HCT116 (cell line): ENCODE measurements at regions not wholly inside any gene's neighbourhood (a gene's known extent, or its start where the extent isn't known, plus 50 kb on each side); places are given as distances from the start of the nearest gene placed in this dataset.

Experiments
- ATAC-seq: fragments of 200-7000 bp; cut with Tn5 transposase; 2 replicates; pipeline ENCODE4 v1.9.1; 2020; ENCODE audit warnings: mild to moderate bottlenecking, moderate library complexity
- BruUV-seq: library from RNA; stranded (reverse); fragments of 400-500 nt; replicated peaks from 2 replicates; lab custom pipeline; 2021; lab: Mats Ljungman, UMichigan
- CTCF ChIA-PET: fragments of 300-600 bp; sonication (Branson Sonifier 250); formaldehyde crosslinking; loops from one replicate; lab custom pipeline; 2021; ENCODE audit warnings: antibody characterized with exemption; lab: Charles Lee
- POLR2A ChIA-PET: fragments of 300-600, 350-600 bp; sonication (Branson Sonifier 250); formaldehyde crosslinking; loops from one replicate; lab custom pipeline; 2021; ENCODE audit warnings: antibody characterized with exemption; lab: Charles Lee
- RAD21 ChIA-PET, 2 experiments: fragments of 300-600 bp; sonication (Branson Sonifier 250); formaldehyde crosslinking; loops; one replicate each; lab custom pipeline; 2023; ENCODE audit warnings: low total read pairs in 2 of 2; ENCODE audit not compliant: uncharacterized antibody in 2 of 2, unreplicated experiment in 2 of 2, low non-redundant PET in 1 of 2; lab: Charles Lee
- DNase-seq: peaks from one replicate; pipeline ENCODE4 v3.0.0-alpha.2; 2010; ENCODE audit warnings: low read depth, low spot score
- H2AFZ ChIP-seq: fragments of 200-600 bp; shearing (Covaris generic), sonication (generic); 2 replicates; pipeline ENCODE4 v1.6.1; 2017; ENCODE audit warnings: low read depth, mixed run types, mixed read lengths, antibody characterized with exemption, low read length; ENCODE audit not compliant: poor library complexity, severe bottlenecking
- H3K27ac ChIP-seq: 2 replicates; pipeline ENCODE4 v1.5.1; 2012; ENCODE audit warnings: low read depth, low read length
- H3K27me3 ChIP-seq: fragments of 200-600 bp; sonication (generic); 2 replicates; pipeline ENCODE4 v1.6.1; 2016; ENCODE audit warnings: mixed run types, low read length, mixed read lengths; ENCODE audit not compliant: insufficient read depth
- H3K36me3 ChIP-seq, 2 experiments: fragments of 200-500 bp in 1 of 2; fragments of 200-600 bp in 1 of 2; sonication (Bioruptor generic) in 1 of 2; sonication (generic) in 1 of 2; 2 replicates each; pipeline versions ENCODE4 v1.5.1 to v1.6.1; 2014 to 2016; ENCODE audit warnings: low read length in 2 of 2, inconsistent platforms in 1 of 2, mixed read lengths in 1 of 2, mixed run types in 1 of 2; ENCODE audit not compliant: insufficient read depth in 2 of 2, control insufficient read depth in 1 of 2
- H3K4me1 ChIP-seq, 2 experiments: fragments of 200-600 bp in 1 of 2; sonication (generic) in 1 of 2; 2 replicates each; pipeline versions ENCODE4 v1.5.1 to v1.6.1; 2012 to 2017; ENCODE audit warnings: low read length in 2 of 2, inconsistent platforms in 1 of 2, mild to moderate bottlenecking in 1 of 2, mixed read lengths in 1 of 2, mixed run types in 1 of 2, moderate library complexity in 1 of 2; ENCODE audit not compliant: insufficient read depth in 2 of 2, control insufficient read depth in 1 of 2
- H3K4me2 ChIP-seq: fragments of 200-600 bp; sonication (generic); 2 replicates; pipeline ENCODE4 v1.6.1; 2017; ENCODE audit warnings: mixed run types, low read length, mixed read lengths
- H3K4me3 ChIP-seq, 2 experiments: fragments of 200-600 bp in 1 of 2; sonication (generic) in 1 of 2; replicated peaks in 1 of 2; 2 replicates each; pipeline ENCODE4 v1.5.1; 2011 to 2016; ENCODE audit warnings: low read length in 2 of 2, control low read depth in 1 of 2, low read depth in 1 of 2, mild to moderate bottlenecking in 1 of 2, mixed read lengths in 1 of 2, mixed run types in 1 of 2
- H3K79me2 ChIP-seq: fragments of 200-600 bp; sonication (generic); 2 replicates; pipeline ENCODE4 v1.6.1; 2017; ENCODE audit warnings: mild to moderate bottlenecking, mixed run types, low read length, moderate library complexity, mixed read lengths; ENCODE audit not compliant: insufficient read depth
- H3K9ac ChIP-seq: fragments of 200-600 bp; sonication (generic); 2 replicates; pipeline ENCODE4 v1.6.1; 2016; ENCODE audit warnings: low read length, mixed read lengths
- H3K9me2 ChIP-seq: fragments of 200-600 bp; sonication (generic), shearing (Covaris generic); 2 replicates; pipeline ENCODE4 v1.6.1; 2017; ENCODE audit warnings: mixed run types, mild to moderate bottlenecking, moderate library complexity; ENCODE audit not compliant: insufficient read depth
- H3K9me3 ChIP-seq, 2 experiments: fragments of 200-500 bp in 1 of 2; fragments of 200-600 bp in 1 of 2; sonication (Bioruptor generic) in 1 of 2; sonication (generic) in 1 of 2; 2 replicates each; pipeline ENCODE4 v1.6.1; 2014 to 2017; ENCODE audit warnings: low read length in 2 of 2, mixed read lengths in 2 of 2, inconsistent platforms in 1 of 2, low read depth in 1 of 2, mild to moderate bottlenecking in 1 of 2, mixed run types in 1 of 2, moderate library complexity in 1 of 2; ENCODE audit not compliant: control insufficient read depth in 1 of 2, insufficient read depth in 1 of 2
- H4K20me1 ChIP-seq: fragments of 200-600 bp; sonication (generic), shearing (Covaris generic); 2 replicates; pipeline ENCODE4 v1.6.1; 2017; ENCODE audit warnings: mixed run types, mild to moderate bottlenecking, moderate library complexity; ENCODE audit not compliant: insufficient read depth
- CBX3 ChIP-seq: IDR thresholded peaks from 2 replicates; pipeline ENCODE4 v1.6.1; 2012; ENCODE audit warnings: low read depth
- ELF1 ChIP-seq: IDR thresholded peaks from 2 replicates; pipeline ENCODE4 v1.6.1; 2012; ENCODE audit warnings: low read depth, borderline replicate concordance
- EZH2phosphoT487 ChIP-seq: fragments of 200-600 bp; IDR thresholded peaks from 2 replicates; pipeline ENCODE4 v1.6.1; 2018; ENCODE audit warnings: antibody characterized with exemption, borderline replicate concordance
- FOSL1 ChIP-seq: IDR thresholded peaks from 2 replicates; pipeline ENCODE4 v1.6.1; 2012; ENCODE audit warnings: low read depth
- JUND ChIP-seq: IDR thresholded peaks from 2 replicates; pipeline ENCODE4 v1.6.1; 2012
- POLR2A ChIP-seq: IDR thresholded peaks from 2 replicates; pipeline ENCODE4 v1.7.0; 2011; ENCODE audit warnings: borderline replicate concordance; ENCODE audit not compliant: insufficient read depth, insufficient read length; ENCODE audit errors: extremely low read depth
- POLR2AphosphoS5 ChIP-seq: IDR thresholded peaks from 2 replicates; pipeline ENCODE4 v1.6.1; 2011; ENCODE audit warnings: mild to moderate bottlenecking, low read depth, low read length, moderate library complexity
- RAD21 ChIP-seq: IDR thresholded peaks from 2 replicates; pipeline ENCODE4 v1.6.1; 2012; ENCODE audit warnings: low read depth, mild to moderate bottlenecking
- SIN3A ChIP-seq: IDR thresholded peaks from 2 replicates; pipeline ENCODE4 v1.6.1; 2012; ENCODE audit warnings: low read depth
- SRF ChIP-seq: IDR thresholded peaks from 2 replicates; pipeline ENCODE4 v1.6.1; 2012; ENCODE audit warnings: low read depth
- YY1 ChIP-seq: IDR thresholded peaks from 2 replicates; pipeline ENCODE4 v1.6.1; 2011; ENCODE audit warnings: low read length, low read depth, moderate library complexity, mild to moderate bottlenecking; ENCODE audit not compliant: insufficient replicate concordance; ENCODE audit errors: extremely low read depth
- ZNF274 ChIP-seq: fragments of 200-500 bp; sonication (Bioruptor generic); IDR thresholded peaks from 2 replicates; pipeline ENCODE4 v1.6.1; 2014; ENCODE audit warnings: mild to moderate bottlenecking, low read depth, low read length, inconsistent platforms
- intact Hi-C: fragments of 100-400 bp; cut with micrococcal nuclease; formaldehyde crosslinking; loops from 2 replicates; pipeline ENCODE4 v1.10.0; 2022
- TF ChIP-seq, protein P1 (sequence below): IDR thresholded peaks from 2 replicates; pipeline ENCODE4 v1.6.1; 2011; ENCODE audit warnings: mild to moderate bottlenecking, low read length, moderate library complexity; ENCODE audit not compliant: insufficient replicate concordance; ENCODE audit errors: extremely low read depth
- TF ChIP-seq, protein P2 (sequence below): IDR thresholded peaks from 2 replicates; pipeline ENCODE4 v1.6.1; 2012
- TF ChIP-seq, protein P3 (sequence below): IDR thresholded peaks from 2 replicates; pipeline ENCODE4 v1.6.1; 2012
- TF ChIP-seq, protein P4 (sequence below), 3 experiments: fragments of 200-600 bp in 1 of 3; sonication (generic) in 1 of 3; IDR thresholded peaks in 2 of 3; conservative IDR thresholded peaks in 1 of 3; 2 replicates each; pipeline ENCODE4 v1.5.1; 2012 to 2017; ENCODE audit warnings: low read depth in 2 of 3, low read length in 2 of 3, antibody characterized with exemption in 1 of 3, borderline replicate concordance in 1 of 3, control low read depth in 1 of 3, mild to moderate bottlenecking in 1 of 3, mixed read lengths in 1 of 3, mixed run types in 1 of 3, moderate library complexity in 1 of 3; ENCODE audit not compliant: insufficient read depth in 1 of 3

DNA sequence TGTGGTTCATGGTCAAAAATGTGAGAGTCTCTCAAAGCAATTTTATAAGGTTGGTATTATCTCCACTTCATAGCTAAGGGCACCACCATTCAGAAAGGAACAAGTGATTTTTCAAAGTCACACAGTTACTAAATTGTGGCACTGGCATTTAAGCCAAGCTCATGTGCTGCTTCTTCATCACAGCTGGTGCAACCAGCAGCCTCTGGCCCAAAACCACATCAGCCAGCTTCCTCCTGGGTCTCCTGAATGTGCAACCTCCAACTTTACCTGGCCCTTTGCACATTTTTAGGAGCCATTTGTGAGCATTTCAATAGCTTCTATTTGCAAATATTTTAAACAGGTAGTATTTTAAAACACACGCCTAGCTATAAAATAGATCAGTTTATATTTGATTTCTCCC, 293.7 kb downstream of the BCL11A start:
- no peaks in the 10 kb centered on the region for H3K9me3 ChIP-seq
- no peaks in the 10 kb centered on the region for H3K9me2 ChIP-seq
- TF ChIP-seq ZNF274 (no peak), YY1 (no peak), POLR2A (no peak), JUND (no peak), SIN3A (no peak), ELF1 (no peak)
- TF ChIP-seq, protein P1, sequence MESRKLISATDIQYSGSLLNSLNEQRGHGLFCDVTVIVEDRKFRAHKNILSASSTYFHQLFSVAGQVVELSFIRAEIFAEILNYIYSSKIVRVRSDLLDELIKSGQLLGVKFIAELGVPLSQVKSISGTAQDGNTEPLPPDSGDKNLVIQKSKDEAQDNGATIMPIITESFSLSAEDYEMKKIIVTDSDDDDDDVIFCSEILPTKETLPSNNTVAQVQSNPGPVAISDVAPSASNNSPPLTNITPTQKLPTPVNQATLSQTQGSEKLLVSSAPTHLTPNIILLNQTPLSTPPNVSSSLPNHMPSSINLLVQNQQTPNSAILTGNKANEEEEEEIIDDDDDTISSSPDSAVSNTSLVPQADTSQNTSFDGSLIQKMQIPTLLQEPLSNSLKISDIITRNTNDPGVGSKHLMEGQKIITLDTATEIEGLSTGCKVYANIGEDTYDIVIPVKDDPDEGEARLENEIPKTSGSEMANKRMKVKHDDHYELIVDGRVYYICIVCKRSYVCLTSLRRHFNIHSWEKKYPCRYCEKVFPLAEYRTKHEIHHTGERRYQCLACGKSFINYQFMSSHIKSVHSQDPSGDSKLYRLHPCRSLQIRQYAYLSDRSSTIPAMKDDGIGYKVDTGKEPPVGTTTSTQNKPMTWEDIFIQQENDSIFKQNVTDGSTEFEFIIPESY: no peak
- TF ChIP-seq, protein P2, sequence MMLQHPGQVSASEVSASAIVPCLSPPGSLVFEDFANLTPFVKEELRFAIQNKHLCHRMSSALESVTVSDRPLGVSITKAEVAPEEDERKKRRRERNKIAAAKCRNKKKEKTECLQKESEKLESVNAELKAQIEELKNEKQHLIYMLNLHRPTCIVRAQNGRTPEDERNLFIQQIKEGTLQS: no peak
- no peaks in the 10 kb centered on the region for H3K36me3 ChIP-seq
- no peak overlapping the region for H2AFZ ChIP-seq
- H3K4me3 ChIP-seq: no peak overlapping the region
- ATAC-seq: no peak
- RAD21 ChIA-PET: no interaction called here
- peaks cover 0 to 10% of the 10 kb centered on the region in 2 experiments; a peak in 2 of 4 replicates for H3K4me1 ChIP-seq
- POLR2A ChIA-PET: no interaction called here
- H3K79me2 ChIP-seq: no peaks in the 10 kb centered on the region
- CTCF ChIA-PET: no interaction called here
- BruUV-seq: no TSS peak
- H3K27ac ChIP-seq: no peak overlapping the region
- H4K20me1 ChIP-seq: no peaks in the 10 kb centered on the region
- no peak overlapping the region for H3K4me2 ChIP-seq
- H3K27me3 ChIP-seq: no peaks in the 10 kb centered on the region
- DNase-seq: no peak
- no peak overlapping the region for H3K9ac ChIP-seq
- intact Hi-C loops: no loop called here

- Histone ChIP-seq H3K9ac (no peak overlapping the region), H3K4me3 (no peak overlapping the region), H3K9me3 (no peaks in the 10 kb centered on the region), H3K36me3 (no peaks in the 10 kb centered on the region), H2AFZ (no peak overlapping the region), H4K20me1 (no peaks in the 10 kb centered on the region), H3K4me2 (no peak overlapping the region), H3K27ac (no peak overlapping the region), H3K27me3 (no peaks in the 10 kb centered on the region), H3K9me2 (no peaks in the 10 kb centered on the region), H3K4me1 (no peaks in the 10 kb centered on the region), H3K79me2 (no peaks in the 10 kb centered on the region)
- RAD21 ChIA-PET: no interaction called here
- no peak for DNase-seq
- POLR2A ChIA-PET: interaction anchor here (1.3 kb wide), 1 partner anchor 8 kb away, joined by 3 read pairs; no protein-coding TSS in a partner anchor
- ATAC-seq: no peak
- no TSS peak for BruUV-seq
- TF ChIP-seq JUND (no peak), EZH2phosphoT487 (no peak), CBX3 (no peak), FOSL1 (no peak), POLR2A (no peak), SRF (no peak), RAD21 (no peak), ELF1 (no peak), POLR2AphosphoS5 (no peak)
- TF ChIP-seq, protein P3, sequence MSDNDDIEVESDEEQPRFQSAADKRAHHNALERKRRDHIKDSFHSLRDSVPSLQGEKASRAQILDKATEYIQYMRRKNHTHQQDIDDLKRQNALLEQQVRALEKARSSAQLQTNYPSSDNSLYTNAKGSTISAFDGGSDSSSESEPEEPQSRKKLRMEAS: no peak
- TF ChIP-seq, protein P4, sequence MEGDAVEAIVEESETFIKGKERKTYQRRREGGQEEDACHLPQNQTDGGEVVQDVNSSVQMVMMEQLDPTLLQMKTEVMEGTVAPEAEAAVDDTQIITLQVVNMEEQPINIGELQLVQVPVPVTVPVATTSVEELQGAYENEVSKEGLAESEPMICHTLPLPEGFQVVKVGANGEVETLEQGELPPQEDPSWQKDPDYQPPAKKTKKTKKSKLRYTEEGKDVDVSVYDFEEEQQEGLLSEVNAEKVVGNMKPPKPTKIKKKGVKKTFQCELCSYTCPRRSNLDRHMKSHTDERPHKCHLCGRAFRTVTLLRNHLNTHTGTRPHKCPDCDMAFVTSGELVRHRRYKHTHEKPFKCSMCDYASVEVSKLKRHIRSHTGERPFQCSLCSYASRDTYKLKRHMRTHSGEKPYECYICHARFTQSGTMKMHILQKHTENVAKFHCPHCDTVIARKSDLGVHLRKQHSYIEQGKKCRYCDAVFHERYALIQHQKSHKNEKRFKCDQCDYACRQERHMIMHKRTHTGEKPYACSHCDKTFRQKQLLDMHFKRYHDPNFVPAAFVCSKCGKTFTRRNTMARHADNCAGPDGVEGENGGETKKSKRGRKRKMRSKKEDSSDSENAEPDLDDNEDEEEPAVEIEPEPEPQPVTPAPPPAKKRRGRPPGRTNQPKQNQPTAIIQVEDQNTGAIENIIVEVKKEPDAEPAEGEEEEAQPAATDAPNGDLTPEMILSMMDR (IDR thresholded peaks at IDR 0.05 in 2 of 3, conservative IDR thresholded peaks at IDR 0.05 in 1 of 3; ENCODE audit: borderline replicate concordance in 1 of 3, insufficient read depth in 1 of 3, low read depth in 2 of 3, low read length in 2 of 3): no peak
- TF ChIP-seq, protein P2: no peak
- intact Hi-C loops: no loop called here
- CTCF ChIA-PET: no interaction called here
These were observed 300.8 kb downstream of the BCL11A start for GRCh38 chr2:60252581-60253150.
